Stomach (tissue), 8 donors: ENCODE measurements at regions not wholly inside any gene's neighbourhood (a gene's known extent, or its start where the extent isn't known, plus 50 kb on each side); places are given as distances from the start of the nearest gene placed in this dataset.

Experiments
- DNase-seq, 2 donors: peaks; one replicate each; pipeline versions ENCODE4 v3.0.0 to v3.0.0-alpha.2; 2013 to 2019
- H3K27ac ChIP-seq, 5 donors: fragments of 200-600 bp in 4 of 5; sonication (generic) in 4 of 5; one replicate each; pipeline ENCODE4 v1.5.1; 2013 to 2019; ENCODE audit warnings: mild to moderate bottlenecking in 1 of 5, moderate library complexity in 1 of 5
- H3K27me3 ChIP-seq, 3 donors: fragments of 200-600 bp; sonication (generic); one replicate each; pipeline ENCODE4 v1.5.1; 2017 to 2019; ENCODE audit warnings: mixed run types in 1 of 3
- H3K36me3 ChIP-seq, 4 donors: fragments of 200-600 bp; sonication (generic); 1 replicate in 3 of 4; 2 replicates in 1 of 4; pipeline ENCODE4 v1.5.1; 2016 to 2019
- H3K4me1 ChIP-seq, 4 donors: fragments of 200-600 bp; sonication (generic); one replicate each; pipeline ENCODE4 v1.5.1; 2016 to 2019
- H3K4me3 ChIP-seq, 4 donors: fragments of 200-600 bp; sonication (generic) in 3 of 4; one replicate each; pipeline ENCODE4 v1.5.1; 2016 to 2019; ENCODE audit warnings: mild to moderate bottlenecking in 1 of 4
- H3K9me3 ChIP-seq, 4 donors: fragments of 200-600 bp; sonication (generic); one replicate each; pipeline ENCODE4 v1.5.1; 2016 to 2019
- CTCF ChIP-seq, 7 experiments: fragments of 450-650 bp in 4 of 7; fragments of 200-600 bp in 3 of 7; sonication (generic) in 3 of 7; IDR thresholded peaks; one replicate each; pipeline ENCODE4 v1.5.1; 2016 to 2019; ENCODE audit warnings: antibody characterized with exemption in 7 of 7, control low read depth in 2 of 7, mild to moderate bottlenecking in 1 of 7
- EP300 ChIP-seq: sonication (generic); formaldehyde crosslinking; IDR thresholded peaks from one replicate; pipeline ENCODE4 v1.6.1; 2017; ENCODE audit warnings: antibody characterized with exemption
- POLR2A ChIP-seq, 4 donors: fragments of 450-650 bp; IDR thresholded peaks; one replicate each; pipeline ENCODE4 v1.6.1; 2016; ENCODE audit warnings: antibody characterized with exemption in 4 of 4, control low read depth in 2 of 4, mild to moderate bottlenecking in 1 of 4, moderate library complexity in 1 of 4
- POLR2AphosphoS5 ChIP-seq, 3 donors: sonication (generic); formaldehyde crosslinking; IDR thresholded peaks; one replicate each; pipeline ENCODE4 v1.6.1; 2016; ENCODE audit warnings: antibody characterized with exemption in 3 of 3
- WGBS, 5 donors: extraction: QIAGEN DNeasy Blood & Tissue Kit in 3 of 5; methylation state at CpG; one replicate each; pipeline versions ENCODE4 v1.1.5 to v1.1.7; 2013 to 2018; 5-methylcytosine and 5-hydroxymethylcytosine counted together
- intact Hi-C: fragments of 100-400 bp; cut with DNase I; formaldehyde crosslinking; loops from one replicate; pipeline ENCODE4 v1.15.1; 2023; ENCODE audit warnings: low total_unique reads
- donor health status: healthy with polysubstance abuse.
- donor health status: Bipolar disorder and iron deficiency.
- donor health status: healthy.

GRCh38 chr3:127425505-127426443, 137.9 kb upstream of the PRR20G start:
- Histone ChIP-seq H3K27ac (no peak overlapping the region), H3K36me3 (no peaks in the 10 kb centered on the region), H3K4me3 (no peak overlapping the region), H3K9me3 (no peaks in the 10 kb centered on the region), H3K4me1 (no peaks in the 10 kb centered on the region), H3K27me3 (peaks cover 0 to 87% (median 26%) of the 10 kb centered on the region in 3 donors)
- intact Hi-C loops, result no loop called here
- DNase-seq, result no peak
- 65 to 87% (median 75%) methylated on average over 16 to 20 of the region's 20 CpGs for WGBS, 5 donors
- no peak for TF ChIP-seq EP300
- TF ChIP-seq POLR2A (IDR thresholded peaks at IDR 0.05), result no peak
- TF ChIP-seq CTCF (IDR thresholded peaks at IDR 0.05), result no peak

- Histone ChIP-seq H3K36me3 (no peaks in the 10 kb centered on the region), H3K27ac (no peak overlapping the region), H3K9me3 (no peaks in the 10 kb centered on the region), H3K4me3 (no peak overlapping the region), H3K4me1 (no peaks in the 10 kb centered on the region), H3K27me3 (peaks cover 0 to 91% (median 32%) of the 10 kb centered on the region in 3 donors)
- no peak for DNase-seq
- no peak for TF ChIP-seq EP300
- TF ChIP-seq CTCF (IDR thresholded peaks at IDR 0.05), result no peak
- no peak for TF ChIP-seq POLR2AphosphoS5 (IDR thresholded peaks at IDR 0.05)
- TF ChIP-seq POLR2A (IDR thresholded peaks at IDR 0.05), result no peak
- WGBS, 5 donors, result 51 to 70% (median 56%) methylated on average over 7 to 8 of the region's 8 CpGs
- intact Hi-C loops, result no loop called here
Measured at GRCh38 chr3:127424766-127425504, 137.1 kb upstream of the PRR20G start.

GRCh38 chr3:127423856-127424765, 136.3 kb upstream of the PRR20G start:
- Histone ChIP-seq H3K36me3 (no peaks in the 10 kb centered on the region), H3K27ac (no peak overlapping the region), H3K27me3 (peaks cover 0 to 98% (median 38%) of the 10 kb centered on the region in 3 donors), H3K9me3 (no peaks in the 10 kb centered on the region), H3K4me1 (no peaks in the 10 kb centered on the region), H3K4me3 (no peak overlapping the region)
- WGBS, 5 donors, result 67 to 75% (median 72%) methylated on average over 23 of the region's 23 CpGs
- intact Hi-C loops, result no loop called here
- DNase-seq, result no peak
- TF ChIP-seq POLR2AphosphoS5 (IDR thresholded peaks at IDR 0.05) (no peak), CTCF (IDR thresholded peaks at IDR 0.05) (no peak), EP300 (no peak), POLR2A (IDR thresholded peaks at IDR 0.05) (no peak)
